Liver (tissue), 8 donors: ENCODE measurements at regions not wholly inside any gene's neighbourhood (a gene's known extent, or its start where the extent isn't known, plus 50 kb on each side); places are given as distances from the start of the nearest gene placed in this dataset.

Experiments used
- DNase-seq: peaks from one replicate; pipeline ENCODE4 v3.0.0-alpha.2; 2017; ENCODE audit warnings: low spot score
- H3K27ac ChIP-seq, 2 donors: one replicate each; pipeline ENCODE4 v1.7.0; 2013; ENCODE audit warnings: inconsistent platforms in 2 of 2, low read length in 2 of 2, control low read depth in 1 of 2, low read depth in 1 of 2, mild to moderate bottlenecking in 1 of 2
- H3K27me3 ChIP-seq, 4 donors: one replicate each; pipeline versions ENCODE4 v1.6.1 to v1.7.0; 2013; ENCODE audit warnings: low read length in 3 of 4, inconsistent platforms in 1 of 4, mild to moderate bottlenecking in 1 of 4, moderate library complexity in 1 of 4; ENCODE audit not compliant: control insufficient read depth in 4 of 4, insufficient read depth in 4 of 4
- H3K36me3 ChIP-seq, 4 donors: one replicate each; pipeline versions ENCODE4 v1.6.1 to v1.7.0; 2013; ENCODE audit warnings: low read length in 3 of 4, mild to moderate bottlenecking in 3 of 4, low read depth in 1 of 4, moderate library complexity in 1 of 4; ENCODE audit not compliant: control insufficient read depth in 4 of 4, insufficient read depth in 3 of 4
- H3K4me1 ChIP-seq, 4 donors: one replicate each; pipeline versions ENCODE4 v1.6.1 to v1.7.0; 2013; ENCODE audit warnings: low read length in 3 of 4, mild to moderate bottlenecking in 3 of 4, moderate library complexity in 1 of 4; ENCODE audit not compliant: control insufficient read depth in 4 of 4, insufficient read depth in 4 of 4
- H3K4me3 ChIP-seq, 3 donors: one replicate each; pipeline versions ENCODE4 v1.6.1 to v1.7.0; 2013; ENCODE audit warnings: low read length in 3 of 3, control low read depth in 1 of 3, low read depth in 1 of 3, mild to moderate bottlenecking in 1 of 3
- H3K9ac ChIP-seq, 2 donors: one replicate each; pipeline ENCODE4 v1.7.0; 2013; ENCODE audit warnings: low read length in 2 of 2, mild to moderate bottlenecking in 2 of 2, moderate library complexity in 2 of 2, control low read depth in 1 of 2, low read depth in 1 of 2
- H3K9me3 ChIP-seq, 4 donors: one replicate each; pipeline versions ENCODE4 v1.6.1 to v1.7.0; 2013; ENCODE audit warnings: low read length in 3 of 4; ENCODE audit not compliant: control insufficient read depth in 4 of 4
- ATF3 ChIP-seq: IDR thresholded peaks from 2 replicates; pipeline ENCODE4 v1.6.1; 2016; ENCODE audit warnings: antibody characterized with exemption
- CTCF ChIP-seq: fragments of 150-350 bp; IDR thresholded peaks from 2 replicates; pipeline ENCODE4 v1.5.1; 2017; ENCODE audit warnings: improper control_type of control experiment, low read depth, low read length; ENCODE audit not compliant: missing input control
- EGR1 ChIP-seq, 2 donors: IDR thresholded peaks; 2 replicates each; pipeline ENCODE4 v1.6.1; 2016 to 2018; ENCODE audit warnings: antibody characterized with exemption in 2 of 2, low read depth in 2 of 2
- FOXA2 ChIP-seq: IDR thresholded peaks from 2 replicates; pipeline ENCODE4 v1.6.1; 2016; ENCODE audit warnings: antibody characterized with exemption
- GABPA ChIP-seq, 2 donors: IDR thresholded peaks in 1 of 2; conservative IDR thresholded peaks in 1 of 2; 2 replicates each; pipeline ENCODE4 v1.6.1; 2016; ENCODE audit warnings: antibody characterized with exemption in 2 of 2, mild to moderate bottlenecking in 1 of 2, moderate library complexity in 1 of 2
- HNF4A ChIP-seq, 2 donors: conservative IDR thresholded peaks; 2 replicates each; pipeline ENCODE4 v1.6.1; 2016; ENCODE audit warnings: antibody characterized with exemption in 2 of 2, mild to moderate bottlenecking in 2 of 2
- HNF4G ChIP-seq: IDR thresholded peaks from 2 replicates; pipeline ENCODE4 v1.6.1; 2016; ENCODE audit warnings: antibody characterized with exemption
- JUND ChIP-seq, 2 donors: IDR thresholded peaks; 2 replicates each; pipeline ENCODE4 v1.6.1; 2016; ENCODE audit warnings: antibody characterized with exemption in 2 of 2
- MAX ChIP-seq: IDR thresholded peaks from 2 replicates; pipeline ENCODE4 v1.6.1; 2016; ENCODE audit warnings: antibody characterized with exemption
- NR2F2 ChIP-seq: IDR thresholded peaks from 2 replicates; pipeline ENCODE4 v1.6.1; 2016; ENCODE audit warnings: antibody characterized with exemption
- RAD21 ChIP-seq, 2 donors: IDR thresholded peaks; 2 replicates each; pipeline ENCODE4 v1.6.1; 2016; ENCODE audit warnings: antibody characterized with exemption in 2 of 2, mild to moderate bottlenecking in 2 of 2
- TAF1 ChIP-seq: conservative IDR thresholded peaks from 2 replicates; pipeline ENCODE4 v1.6.1; 2016; ENCODE audit warnings: antibody characterized with exemption, mild to moderate bottlenecking
- YY1 ChIP-seq: IDR thresholded peaks from 2 replicates; pipeline ENCODE4 v1.6.1; 2016; ENCODE audit warnings: antibody characterized with exemption, mild to moderate bottlenecking
- ZBTB33 ChIP-seq: IDR thresholded peaks from 2 replicates; pipeline ENCODE4 v1.6.1; 2016; ENCODE audit warnings: antibody characterized with exemption
- WGBS: extraction: QIAGEN DNeasy Blood & Tissue Kit; methylation state at CpG from one replicate; pipeline ENCODE4 v1.1.7; 2013; 5-methylcytosine and 5-hydroxymethylcytosine counted together
- donor health status: healthy.
- donor health status: healthy.
- donor health status: healthy.
- donor health status: healthy.
- donor health status: healthy.

GRCh38 chr2:204268971-204269370 is 276.3 kb upstream of the PARD3B start (continued):
- TF ChIP-seq EGR1 (IDR thresholded peaks at IDR 0.05; ENCODE audit: low read depth in 2 of 2): no peak
- TF ChIP-seq TAF1: no peak
- no peak for TF ChIP-seq MAX
- no peak for TF ChIP-seq HNF4A (conservative IDR thresholded peaks at IDR 0.05)
- no peak for TF ChIP-seq GABPA (IDR thresholded peaks at IDR 0.05 in 1 of 2, conservative IDR thresholded peaks at IDR 0.05 in 1 of 2)
- TF ChIP-seq ZBTB33: no peak
- no peak for TF ChIP-seq JUND (IDR thresholded peaks at IDR 0.05)

- H3K9me3 ChIP-seq: peaks cover 0 to 2% (median 0%) of the 10 kb centered on the region in 4 donors
- no peak overlapping the region for H3K4me3 ChIP-seq
- H3K27ac ChIP-seq: no peak overlapping the region
- no peaks in the 10 kb centered on the region for H3K36me3 ChIP-seq
- DNase-seq: no peak
- no peak overlapping the region for H3K9ac ChIP-seq
- no peak for TF ChIP-seq JUND (IDR thresholded peaks at IDR 0.05)
- TF ChIP-seq HNF4G: no peak
- no peak for TF ChIP-seq GABPA (IDR thresholded peaks at IDR 0.05 in 1 of 2, conservative IDR thresholded peaks at IDR 0.05 in 1 of 2)
- no peak for TF ChIP-seq ATF3
- no peak for TF ChIP-seq MAX
- no peak for TF ChIP-seq ZBTB33
- TF ChIP-seq YY1: no peak
- TF ChIP-seq NR2F2: no peak
- no peak for TF ChIP-seq CTCF
- TF ChIP-seq RAD21 (IDR thresholded peaks at IDR 0.05): no peak
- no peak for TF ChIP-seq FOXA2
- H3K27me3 ChIP-seq: peaks cover 0 to 6% (median 0%) of the 10 kb centered on the region in 4 donors
- no peaks in the 10 kb centered on the region for H3K4me1 ChIP-seq
- 68% methylated on average over 3 of the region's 3 CpGs for WGBS
These were observed 273.2 kb upstream of the PARD3B start for GRCh38 chr2:204272089-204272488.
